Coronary artery (tissue), 2 donors: ENCODE measurements at regions not wholly inside any gene's neighbourhood (a gene's known extent, or its start where the extent isn't known, plus 50 kb on each side); places are given as distances from the start of the nearest gene placed in this dataset.

Experiments used
- DNase-seq: peaks from one replicate; pipeline ENCODE4 v3.0.0-alpha.2; 2017; ENCODE audit warnings: low spot score
- H3K27ac ChIP-seq, 2 donors: fragments of 200-600 bp; sonication (generic); one replicate each; pipeline ENCODE4 v1.5.1; 2016 to 2019
- H3K4me3 ChIP-seq: fragments of 200-600 bp; sonication (generic); 2 replicates; pipeline ENCODE4 v1.5.1; 2016; ENCODE audit warnings: mild to moderate bottlenecking, moderate library complexity
- CTCF ChIP-seq: fragments of 200-600 bp; sonication (generic); IDR thresholded peaks from one replicate; pipeline ENCODE4 v1.5.1; 2019; ENCODE audit warnings: antibody characterized with exemption

- no peak for DNase-seq
- no peak for TF ChIP-seq CTCF
- H3K4me3 ChIP-seq: no peak overlapping the region
- no peak overlapping the region for H3K27ac ChIP-seq
These were observed 86.8 kb upstream of the GJB5 start for GRCh38 chr1:34668063-34668462.

- no peak for DNase-seq
- Histone ChIP-seq H3K27ac (no peak overlapping the region), H3K4me3 (no peak overlapping the region)
- TF ChIP-seq CTCF: no peak
These were observed 83.9 kb upstream of the GJB5 start for GRCh38 chr1:34670982-34671381.

GRCh38 chr1:34671887-34672286, 83.0 kb upstream of the GJB5 start:
- H3K4me3 ChIP-seq: no peak overlapping the region
- no peak for DNase-seq
- TF ChIP-seq CTCF: no peak
- no peak overlapping the region for H3K27ac ChIP-seq

GRCh38 chr1:34681480-34682451, 73.1 kb upstream of the GJB5 start:
- DNase-seq: no peak
- no peak overlapping the region for H3K4me3 ChIP-seq
- TF ChIP-seq CTCF: peak; percentile 42
- H3K27ac ChIP-seq: no peak overlapping the region

GRCh38 chr1:34682452-34683223, 72.2 kb upstream of the GJB5 start:
- Histone ChIP-seq H3K4me3 (no peak overlapping the region), H3K27ac (no peak overlapping the region)
- DNase-seq: no peak
- no peak for TF ChIP-seq CTCF

GRCh38 chr1:34683616-34684015, 71.2 kb upstream of the GJB5 start:
- H3K27ac ChIP-seq: no peak overlapping the region
- DNase-seq: no peak
- TF ChIP-seq CTCF: no peak
- no peak overlapping the region for H3K4me3 ChIP-seq
